GM12878 (cell line): ENCODE measurements at regions not wholly inside any gene's neighbourhood (a gene's known extent, or its start where the extent isn't known, plus 50 kb on each side); places are given as distances from the start of the nearest gene placed in this dataset.

ENCODE experiments used
- ATAC-seq: fragments of 200-7000 bp; cut with Tn5 transposase; 3 replicates; pipeline ENCODE4 v1.9.1; 2020; ENCODE audit warnings: mild to moderate bottlenecking, moderate library complexity
- BruUV-seq: library from RNA; stranded (reverse); fragments of 400-500 nt; replicated peaks from 2 replicates; lab custom pipeline; 2021; lab: Mats Ljungman, UMichigan
- CTCF ChIA-PET: fragments of 300-600 bp; sonication (Branson Sonifier 250); formaldehyde crosslinking; extraction: SDS; loops from one replicate; lab custom pipeline; 2021; ENCODE audit warnings: inconsistent platforms; lab: Yijun Ruan, JAX
- POLR2A ChIA-PET: fragments of 350-600 bp; formaldehyde crosslinking; extraction: SDS; loops from one replicate; lab custom pipeline; 2021; ENCODE audit warnings: inconsistent platforms; lab: Charles Lee
- RAD21 ChIA-PET: fragments of 300-600 bp; sonication (Branson Sonifier 250); formaldehyde crosslinking; loops from one replicate; lab custom pipeline; 2023; ENCODE audit warnings: antibody characterized with exemption; ENCODE audit not compliant: unreplicated experiment; lab: Charles Lee
- SMC1A ChIA-PET: fragments of 300-600 bp; sonication (Branson Sonifier 250); formaldehyde crosslinking; loops from one replicate; lab custom pipeline; 2023; ENCODE audit not compliant: unreplicated experiment, uncharacterized antibody; lab: Charles Lee
- DNase-seq: peaks from one replicate; pipeline ENCODE4 v3.0.0-alpha.2; 2011; ENCODE audit warnings: low read depth, low spot score
- FAIRE-seq: peaks from 3 replicates; lab custom pipeline; 2011; peaks lifted over from hg19 to GRCh38; lab: Jason Lieb, UNC
- H2AFZ ChIP-seq: 2 replicates; pipeline ENCODE4 v1.6.0; 2011; ENCODE audit warnings: low read depth, low read length, control low read depth; ENCODE audit not compliant: control insufficient read depth
- H3K27ac ChIP-seq: 2 replicates; pipeline ENCODE4 v1.5.1; 2011; ENCODE audit warnings: control low read depth; ENCODE audit not compliant: control insufficient read depth, insufficient read depth
- H3K27me3 ChIP-seq, 2 experiments: replicated peaks in 1 of 2; 2 replicates each; pipeline versions ENCODE4 v1.6.0 to v1.6.1; 2011; ENCODE audit warnings: low read length in 1 of 2; ENCODE audit not compliant: control insufficient read depth in 2 of 2, insufficient read depth in 2 of 2
- H3K36me3 ChIP-seq, 2 experiments: 2 replicates each; pipeline ENCODE4 v1.5.1; 2011; ENCODE audit warnings: low read length in 1 of 2; ENCODE audit not compliant: control insufficient read depth in 2 of 2, insufficient read depth in 2 of 2
- H3K4me1 ChIP-seq: 2 replicates; pipeline ENCODE4 v1.6.1; 2011; ENCODE audit warnings: mild to moderate bottlenecking, low read length, moderate library complexity, mixed read lengths; ENCODE audit not compliant: control insufficient read depth, insufficient read depth
- H3K4me2 ChIP-seq: 2 replicates; pipeline ENCODE4 v1.6.0; 2011; ENCODE audit warnings: control low read depth; ENCODE audit not compliant: control insufficient read depth, insufficient read depth
- H3K4me3 ChIP-seq: fragments of 200-600 bp; sonication (generic); 2 replicates; pipeline ENCODE4 v1.5.1; 2016
- H3K79me2 ChIP-seq: 2 replicates; pipeline ENCODE4 v1.6.0; 2011; ENCODE audit warnings: low read length; ENCODE audit not compliant: control insufficient read depth, insufficient read depth
- H3K9ac ChIP-seq: 2 replicates; pipeline ENCODE4 v1.8.0; 2011; ENCODE audit warnings: low read length, control low read depth, mixed read lengths; ENCODE audit not compliant: control insufficient read depth, insufficient read depth
- H3K9me3 ChIP-seq: replicated peaks from 3 replicates; pipeline ENCODE4 v1.5.1; 2011; ENCODE audit warnings: mild to moderate bottlenecking, low read length; ENCODE audit not compliant: control insufficient read depth, insufficient read depth
- H4K20me1 ChIP-seq: 2 replicates; pipeline ENCODE4 v1.6.0; 2011; ENCODE audit not compliant: control insufficient read depth, insufficient read depth
- BMI1 ChIP-seq: fragments of 450-650 bp; IDR thresholded peaks from 2 replicates; pipeline ENCODE4 v1.6.1; 2016; ENCODE audit warnings: mild to moderate bottlenecking, moderate library complexity, borderline replicate concordance
- CBX5 ChIP-seq: sonication (generic); IDR thresholded peaks from 2 replicates; pipeline ENCODE4 v1.6.1; 2016; ENCODE audit warnings: low read depth, moderate library complexity, mild to moderate bottlenecking, inconsistent platforms
- CHD2 ChIP-seq: IDR thresholded peaks from 2 replicates; pipeline ENCODE4 v1.6.1; 2011; ENCODE audit warnings: low read depth, low read length, improper control_type of control experiment, borderline replicate concordance
- CREB1 ChIP-seq: IDR thresholded peaks from 2 replicates; pipeline ENCODE4 v1.6.1; 2012; ENCODE audit warnings: low read depth, mild to moderate bottlenecking, inconsistent platforms
- WGBS: methylation state at CpG from one replicate; pipeline ENCODE4 v1.1.6; 2016; ENCODE audit warnings: low lambda C conversion rate; ENCODE audit not compliant: insufficient replicate concordance, insufficient coverage; ENCODE audit errors: missing lambda C conversion rate; 5-methylcytosine and 5-hydroxymethylcytosine counted together
- in situ Hi-C: fragments of 300-500 bp; cut with MboI; formaldehyde crosslinking; loops from 9 replicates; pipeline ENCODE4 v1.14.3; 2018; ENCODE audit warnings: mixed read lengths
- intact Hi-C: fragments of 100-400 bp; cut with micrococcal nuclease; formaldehyde crosslinking; loops from one replicate; pipeline ENCODE4 v1.14.2; 2022; ENCODE audit not compliant: unreplicated experiment
- TF ChIP-seq, protein P1 (sequence below): fragments of 450-650 bp; IDR thresholded peaks from 2 replicates; pipeline ENCODE4 v1.6.1; 2018; ENCODE audit warnings: mild to moderate bottlenecking, low read depth, moderate library complexity; ENCODE audit not compliant: partially characterized antibody
- TF ChIP-seq, protein P2 (sequence below): fragments of 450-650 bp; IDR thresholded peaks from 2 replicates; pipeline ENCODE4 v1.6.1; 2017; ENCODE audit warnings: borderline replicate concordance

DNA sequence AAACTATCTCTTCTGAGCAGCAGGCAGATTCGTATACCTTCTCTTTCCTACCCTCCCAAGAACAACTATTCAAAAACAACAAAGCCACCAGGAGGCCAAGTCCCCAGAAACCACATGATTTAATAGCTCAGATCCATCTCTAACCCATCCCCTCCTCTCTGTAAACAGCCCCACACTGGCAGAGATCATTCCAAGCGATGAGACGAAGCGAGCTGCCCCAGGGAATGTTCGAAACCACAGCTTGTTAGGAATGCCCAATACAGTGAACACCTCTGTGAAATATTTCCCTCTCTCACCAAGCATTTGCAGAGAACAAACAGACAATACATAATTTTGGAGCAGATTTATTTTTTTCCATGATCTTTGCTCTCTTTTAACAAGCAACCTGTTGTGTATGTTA, 231.8 kb downstream of the SOD2 start:
- WGBS: 78% methylated on average over 5 of the region's 5 CpGs
- CTCF ChIA-PET: interaction anchor here (0.8 to 2.3 kb wide), 3 partner anchors 8 to 194 kb away, joined by 3 to 5 read pairs (median 4); no protein-coding TSS in a partner anchor
- SMC1A ChIA-PET: interaction anchor here (1.7 kb wide), 1 partner anchor 287 kb away, joined by 5 read pairs; no protein-coding TSS in a partner anchor
- intact Hi-C loops (no loop called here), in situ Hi-C loops (loop anchor here (25.0 kb wide), 1 partner anchor 449 kb away; the partner anchor contains the start of gene RSPH3)
- POLR2A ChIA-PET: no interaction called here
- Histone ChIP-seq H2AFZ (no peak overlapping the region), H3K4me3 (no peak overlapping the region), H3K27ac (no peak overlapping the region), H3K9ac (no peak overlapping the region), H4K20me1 (no peaks in the 10 kb centered on the region), H3K27me3 (no peaks in the 10 kb centered on the region), H3K4me2 (no peak overlapping the region), H3K36me3 (no peaks in the 10 kb centered on the region), H3K9me3 (no peaks in the 10 kb centered on the region), H3K79me2 (no peaks in the 10 kb centered on the region), H3K4me1 (peaks cover 15% of the 10 kb centered on the region)
- ATAC-seq: no peak
- RAD21 ChIA-PET: interaction anchor here (0.7 kb wide), 1 partner anchor 346 kb away, joined by 3 read pairs; no protein-coding TSS in a partner anchor
- FAIRE-seq: no peak
- DNase-seq: no peak
- BruUV-seq: no TSS peak
- TF ChIP-seq, protein P1, sequence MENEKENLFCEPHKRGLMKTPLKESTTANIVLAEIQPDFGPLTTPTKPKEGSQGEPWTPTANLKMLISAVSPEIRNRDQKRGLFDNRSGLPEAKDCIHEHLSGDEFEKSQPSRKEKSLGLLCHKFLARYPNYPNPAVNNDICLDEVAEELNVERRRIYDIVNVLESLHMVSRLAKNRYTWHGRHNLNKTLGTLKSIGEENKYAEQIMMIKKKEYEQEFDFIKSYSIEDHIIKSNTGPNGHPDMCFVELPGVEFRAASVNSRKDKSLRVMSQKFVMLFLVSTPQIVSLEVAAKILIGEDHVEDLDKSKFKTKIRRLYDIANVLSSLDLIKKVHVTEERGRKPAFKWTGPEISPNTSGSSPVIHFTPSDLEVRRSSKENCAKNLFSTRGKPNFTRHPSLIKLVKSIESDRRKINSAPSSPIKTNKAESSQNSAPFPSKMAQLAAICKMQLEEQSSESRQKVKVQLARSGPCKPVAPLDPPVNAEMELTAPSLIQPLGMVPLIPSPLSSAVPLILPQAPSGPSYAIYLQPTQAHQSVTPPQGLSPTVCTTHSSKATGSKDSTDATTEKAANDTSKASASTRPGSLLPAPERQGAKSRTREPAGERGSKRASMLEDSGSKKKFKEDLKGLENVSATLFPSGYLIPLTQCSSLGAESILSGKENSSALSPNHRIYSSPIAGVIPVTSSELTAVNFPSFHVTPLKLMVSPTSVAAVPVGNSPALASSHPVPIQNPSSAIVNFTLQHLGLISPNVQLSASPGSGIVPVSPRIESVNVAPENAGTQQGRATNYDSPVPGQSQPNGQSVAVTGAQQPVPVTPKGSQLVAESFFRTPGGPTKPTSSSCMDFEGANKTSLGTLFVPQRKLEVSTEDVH: no peak
- TF ChIP-seq BMI1 (no peak), CREB1 (no peak), CBX5 (no peak), CHD2 (no peak)
- TF ChIP-seq, protein P2, sequence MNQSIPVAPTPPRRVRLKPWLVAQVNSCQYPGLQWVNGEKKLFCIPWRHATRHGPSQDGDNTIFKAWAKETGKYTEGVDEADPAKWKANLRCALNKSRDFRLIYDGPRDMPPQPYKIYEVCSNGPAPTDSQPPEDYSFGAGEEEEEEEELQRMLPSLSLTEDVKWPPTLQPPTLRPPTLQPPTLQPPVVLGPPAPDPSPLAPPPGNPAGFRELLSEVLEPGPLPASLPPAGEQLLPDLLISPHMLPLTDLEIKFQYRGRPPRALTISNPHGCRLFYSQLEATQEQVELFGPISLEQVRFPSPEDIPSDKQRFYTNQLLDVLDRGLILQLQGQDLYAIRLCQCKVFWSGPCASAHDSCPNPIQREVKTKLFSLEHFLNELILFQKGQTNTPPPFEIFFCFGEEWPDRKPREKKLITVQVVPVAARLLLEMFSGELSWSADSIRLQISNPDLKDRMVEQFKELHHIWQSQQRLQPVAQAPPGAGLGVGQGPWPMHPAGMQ: no peak
